HUES6 (cell line): ENCODE measurements at regions not wholly inside any gene's neighbourhood (a gene's known extent, or its start where the extent isn't known, plus 50 kb on each side); places are given as distances from the start of the nearest gene placed in this dataset.

Experiments used
- H3K27ac ChIP-seq: 2 replicates; pipeline ENCODE4 v1.7.0; 2013; ENCODE audit warnings: low read depth, mild to moderate bottlenecking, low read length, inconsistent platforms
- H3K27me3 ChIP-seq: 2 replicates; pipeline ENCODE4 v1.6.1; 2013; ENCODE audit warnings: low read length; ENCODE audit not compliant: control insufficient read depth, insufficient read depth
- H3K36me3 ChIP-seq: 2 replicates; pipeline ENCODE4 v1.6.1; 2013; ENCODE audit warnings: low read length; ENCODE audit not compliant: control insufficient read depth, insufficient read depth
- H3K4me1 ChIP-seq: 2 replicates; pipeline ENCODE4 v1.6.1; 2013; ENCODE audit warnings: low read length; ENCODE audit not compliant: control insufficient read depth, insufficient read depth
- H3K4me3 ChIP-seq: 2 replicates; pipeline ENCODE4 v1.5.1; 2013; ENCODE audit warnings: low read depth, low read length
- H3K9ac ChIP-seq: one replicate; pipeline ENCODE4 v1.6.1; 2013; ENCODE audit warnings: mild to moderate bottlenecking, low read length
- H3K9me3 ChIP-seq: 2 replicates; pipeline ENCODE4 v1.6.1; 2013; ENCODE audit warnings: low read depth, low read length; ENCODE audit not compliant: control insufficient read depth, insufficient read depth

DNA sequence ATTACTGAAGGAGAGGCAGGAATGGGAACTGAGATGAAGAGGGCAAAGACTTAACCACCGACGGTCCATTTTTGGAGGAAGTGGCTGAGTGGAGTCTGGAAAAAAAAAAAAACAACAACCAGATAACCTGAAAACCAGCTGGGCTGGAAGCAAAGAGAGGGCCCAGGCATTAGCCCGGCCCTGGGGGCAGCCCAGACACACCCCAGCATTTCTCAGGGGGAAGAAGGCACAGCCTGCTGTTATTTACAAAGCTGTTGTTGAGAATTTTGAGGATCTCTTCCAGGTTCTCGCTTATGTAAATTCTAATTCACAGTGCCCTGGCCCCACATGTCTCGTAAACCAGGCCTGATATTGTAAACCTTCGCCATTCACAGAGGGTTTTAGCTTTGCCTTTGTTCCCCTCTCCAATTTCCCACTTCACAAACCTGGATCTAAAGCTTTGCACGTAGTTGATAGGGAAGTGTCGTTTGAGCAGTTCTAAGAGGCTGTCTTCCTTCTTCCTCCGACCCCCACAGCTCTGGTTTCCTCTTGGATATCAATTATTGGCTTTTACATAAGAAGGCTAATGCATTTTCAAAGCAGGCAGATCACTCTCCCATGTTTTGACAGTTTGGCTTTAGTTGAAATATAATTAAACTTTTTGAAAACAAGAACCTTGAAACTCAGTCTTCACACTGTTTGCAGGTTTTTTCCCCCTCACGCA is 161.8 kb upstream of the IRF2BP2 start:
- Histone ChIP-seq H3K4me3 (no peak overlapping the region; the same call in 1 of the 2 replicates), H3K9ac (peak overlapping the region; percentile 51), H3K27me3 (peaks cover 3% of the 10 kb centered on the region; the same call in 1 of the 2 replicates), H3K9me3 (peaks cover 20% of the 10 kb centered on the region; the same call in 1 of the 2 replicates), H3K27ac (peak overlapping the region; percentile 45; the same call in 1 of the 2 replicates), H3K4me1 (peaks cover 30% of the 10 kb centered on the region), H3K36me3 (no peaks in the 10 kb centered on the region)

GRCh38 chr1:234770924-234771540 is 161.1 kb upstream of the IRF2BP2 start:
- H3K27ac ChIP-seq, result no peak overlapping the region; the same call in 1 of the 2 replicates
- no peak overlapping the region for H3K9ac ChIP-seq
- peaks cover 30% of the 10 kb centered on the region for H3K4me1 ChIP-seq

GRCh38 chr1:234769986-234770795 is 160.2 kb upstream of the IRF2BP2 start:
- Histone ChIP-seq H3K27ac (no peak overlapping the region), H3K9ac (no peak overlapping the region), H3K4me1 (peaks cover 30% of the 10 kb centered on the region)

More at GRCh38 chr1:234770924-234771540, 161.1 kb upstream of the IRF2BP2 start:
- Histone ChIP-seq H3K9me3 (peaks cover 19% of the 10 kb centered on the region; the same call in 1 of the 2 replicates), H3K27me3 (no peaks in the 10 kb centered on the region), H3K36me3 (no peaks in the 10 kb centered on the region), H3K4me3 (no peak overlapping the region)

GRCh38 chr1:234769284-234769985 is 159.5 kb upstream of the IRF2BP2 start:
- Histone ChIP-seq H3K9me3 (peaks cover 8% of the 10 kb centered on the region; the same call in 1 of the 2 replicates), H3K36me3 (no peaks in the 10 kb centered on the region), H3K4me3 (no peak overlapping the region), H3K27ac (no peak overlapping the region), H3K27me3 (no peaks in the 10 kb centered on the region), H3K4me1 (peaks cover 30% of the 10 kb centered on the region), H3K9ac (no peak overlapping the region)

More at GRCh38 chr1:234769986-234770795, 160.2 kb upstream of the IRF2BP2 start:
- Histone ChIP-seq H3K9me3 (peaks cover 14% of the 10 kb centered on the region; the same call in 1 of the 2 replicates), H3K36me3 (no peaks in the 10 kb centered on the region), H3K4me3 (no peak overlapping the region), H3K27me3 (no peaks in the 10 kb centered on the region)

DNA sequence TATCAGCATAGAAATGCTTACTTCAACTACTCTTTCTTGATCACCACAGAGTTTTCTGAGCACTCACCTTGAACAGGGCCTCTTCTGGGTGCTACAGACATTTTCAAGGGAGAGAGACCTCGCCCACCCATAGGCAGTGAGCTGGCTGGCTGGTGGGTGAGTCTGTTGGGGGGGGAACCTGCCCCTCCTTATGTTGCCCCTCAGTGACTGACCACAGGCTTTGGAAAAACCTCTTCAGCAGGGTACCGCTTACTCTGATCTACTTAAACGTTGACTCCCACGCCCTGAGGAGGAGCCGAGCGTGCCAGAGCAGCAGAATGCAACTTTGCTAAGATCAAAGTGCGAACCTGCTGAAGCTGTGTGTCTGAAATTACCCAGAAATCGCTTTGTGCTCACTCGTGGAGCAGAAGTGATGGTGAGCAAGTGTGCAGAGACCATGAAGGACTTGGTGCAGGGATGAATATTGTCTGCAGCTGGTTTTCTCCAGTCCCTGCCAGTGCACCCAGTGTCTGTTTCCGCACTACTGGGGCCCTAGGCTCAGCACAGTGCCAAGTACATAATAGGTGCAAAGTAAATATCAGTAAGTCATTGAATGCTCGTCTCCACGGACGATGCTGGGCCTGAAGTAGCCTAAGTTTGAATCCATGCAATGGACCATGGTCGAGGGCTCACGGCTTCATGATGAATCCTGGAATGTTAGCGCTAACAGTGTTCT is 158.7 kb upstream of the IRF2BP2 start:
- H3K36me3 ChIP-seq, result no peaks in the 10 kb centered on the region
- H3K27me3 ChIP-seq, result no peaks in the 10 kb centered on the region
- H3K27ac ChIP-seq, result no peak overlapping the region
- no peak overlapping the region for H3K9ac ChIP-seq
- H3K4me3 ChIP-seq, result no peak overlapping the region
- H3K4me1 ChIP-seq, result peaks cover 30% of the 10 kb centered on the region
- H3K9me3 ChIP-seq, result peaks cover 4% of the 10 kb centered on the region; the same call in 1 of the 2 replicates

DNA sequence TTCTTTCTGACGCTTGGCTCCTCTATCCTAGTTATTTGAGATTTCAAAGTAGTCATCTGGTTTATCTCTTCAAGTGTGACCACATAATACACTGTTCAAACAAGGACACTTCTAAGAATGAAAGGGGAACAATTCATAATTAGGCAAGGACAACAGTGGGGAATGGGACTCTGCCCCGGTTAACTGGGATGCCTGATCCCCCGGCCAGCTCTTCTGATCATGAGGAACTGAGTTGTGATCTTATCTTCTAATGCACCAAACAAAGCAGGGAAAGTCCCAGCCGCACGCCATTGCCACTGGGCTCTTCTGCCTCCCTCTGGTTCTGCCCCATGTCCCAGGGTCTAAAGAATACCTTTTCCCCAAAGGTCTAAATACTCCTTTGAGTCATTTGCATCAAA is 158.2 kb upstream of the IRF2BP2 start:
- no peak overlapping the region for H3K9ac ChIP-seq
- no peaks in the 10 kb centered on the region for H3K27me3 ChIP-seq
- peaks cover 30% of the 10 kb centered on the region for H3K4me1 ChIP-seq
- no peak overlapping the region for H3K4me3 ChIP-seq
- H3K27ac ChIP-seq, result no peak overlapping the region
- H3K36me3 ChIP-seq, result no peaks in the 10 kb centered on the region
- no peaks in the 10 kb centered on the region for H3K9me3 ChIP-seq

- Histone ChIP-seq H3K4me1 (peaks cover 11% of the 10 kb centered on the region), H3K27me3 (no peaks in the 10 kb centered on the region), H3K27ac (no peak overlapping the region), H3K9ac (no peak overlapping the region), H3K36me3 (no peaks in the 10 kb centered on the region), H3K4me3 (no peak overlapping the region), H3K9me3 (no peaks in the 10 kb centered on the region)
Measured at GRCh38 chr1:234765672-234766071, 155.7 kb upstream of the IRF2BP2 start.

GRCh38 chr1:234765181-234765580 is 155.2 kb upstream of the IRF2BP2 start:
- H3K4me3 ChIP-seq, result no peak overlapping the region
- H3K4me1 ChIP-seq, result peaks cover 12% of the 10 kb centered on the region
- no peaks in the 10 kb centered on the region for H3K27me3 ChIP-seq
- H3K9me3 ChIP-seq, result no peaks in the 10 kb centered on the region
- no peak overlapping the region for H3K9ac ChIP-seq
- H3K36me3 ChIP-seq, result no peaks in the 10 kb centered on the region
- H3K27ac ChIP-seq, result no peak overlapping the region

DNA sequence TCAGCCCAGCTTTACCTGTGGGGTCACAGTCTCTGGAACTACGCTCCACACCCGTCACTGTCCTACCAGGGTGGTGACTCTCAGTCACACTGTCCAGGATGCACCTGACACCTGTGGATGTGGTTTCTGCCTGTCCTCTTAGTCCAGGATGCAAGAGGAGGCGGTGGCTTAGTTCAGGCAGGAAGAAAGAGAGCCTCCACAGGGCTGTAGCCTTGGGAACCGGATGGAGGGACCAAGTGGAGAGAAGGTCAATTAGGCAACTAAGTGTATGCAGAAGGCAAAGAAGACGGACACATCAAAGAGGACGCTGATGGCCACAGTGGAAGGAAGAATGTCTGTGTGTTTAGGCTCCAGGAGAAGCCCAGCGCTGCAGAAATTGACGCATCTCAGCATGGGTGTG is 153.9 kb upstream of the IRF2BP2 start:
- Histone ChIP-seq H3K9ac (no peak overlapping the region), H3K4me1 (peaks cover 13% of the 10 kb centered on the region), H3K36me3 (no peaks in the 10 kb centered on the region), H3K9me3 (no peaks in the 10 kb centered on the region), H3K4me3 (no peak overlapping the region), H3K27me3 (no peaks in the 10 kb centered on the region), H3K27ac (no peak overlapping the region)

GRCh38 chr1:234763367-234763766 is 153.4 kb upstream of the IRF2BP2 start:
- peaks cover 13% of the 10 kb centered on the region for H3K4me1 ChIP-seq
- H3K4me3 ChIP-seq, result no peak overlapping the region
- H3K27ac ChIP-seq, result no peak overlapping the region
- H3K27me3 ChIP-seq, result no peaks in the 10 kb centered on the region
- H3K9me3 ChIP-seq, result no peaks in the 10 kb centered on the region
- H3K36me3 ChIP-seq, result no peaks in the 10 kb centered on the region
- no peak overlapping the region for H3K9ac ChIP-seq
